Transverse colon (tissue), 4 donors: ENCODE measurements at regions not wholly inside any gene's neighbourhood (a gene's known extent, or its start where the extent isn't known, plus 50 kb on each side); places are given as distances from the start of the nearest gene placed in this dataset.

Experiments used
- DNase-seq: peaks from one replicate; pipeline ENCODE4 v3.0.0-alpha.2; 2019
- H3K27ac ChIP-seq, 4 donors: fragments of 200-600 bp; sonication (generic); 2 replicates each; pipeline ENCODE4 v1.5.1; 2016 to 2018; ENCODE audit warnings: inconsistent platforms in 4 of 4
- H3K27me3 ChIP-seq: fragments of 200-600 bp; sonication (generic); 2 replicates; pipeline ENCODE4 v1.5.1; 2017; ENCODE audit warnings: inconsistent platforms
- H3K36me3 ChIP-seq, 4 donors: fragments of 200-600 bp; sonication (generic); 2 replicates each; pipeline ENCODE4 v1.5.1; 2017 to 2019; ENCODE audit warnings: inconsistent platforms in 4 of 4
- H3K4me1 ChIP-seq, 4 donors: fragments of 200-600 bp; sonication (generic); 2 replicates each; pipeline ENCODE4 v1.5.1; 2017 to 2020; ENCODE audit warnings: inconsistent platforms in 4 of 4
- H3K4me3 ChIP-seq, 4 donors: fragments of 200-600 bp; sonication (generic); 1 replicate in 1 of 4; 2 replicates in 3 of 4; pipeline versions ENCODE4 v1.5.1 to v1.6.1; 2017 to 2019; ENCODE audit warnings: inconsistent platforms in 4 of 4
- H3K9me3 ChIP-seq, 2 donors: fragments of 200-600 bp; sonication (generic); 2 replicates each; pipeline ENCODE4 v1.5.1; 2017 to 2019; ENCODE audit warnings: inconsistent platforms in 2 of 2
- EP300 ChIP-seq: sonication (generic); formaldehyde crosslinking; IDR thresholded peaks from one replicate; pipeline ENCODE4 v1.6.1; 2017; ENCODE audit warnings: antibody characterized with exemption, low read depth
- POLR2A ChIP-seq: fragments of 450-650 bp; IDR thresholded peaks from one replicate; pipeline ENCODE4 v1.6.1; 2016; ENCODE audit warnings: antibody characterized with exemption, mild to moderate bottlenecking, moderate library complexity
- POLR2AphosphoS5 ChIP-seq, 3 donors: sonication (generic); formaldehyde crosslinking; IDR thresholded peaks; one replicate each; pipeline ENCODE4 v1.6.1; 2016; ENCODE audit warnings: antibody characterized with exemption in 3 of 3
- WGBS, 2 donors: methylation state at CpG; one replicate each; pipeline ENCODE4 v1.1.5; 2018; ENCODE audit warnings: low coverage in 1 of 2; 5-methylcytosine and 5-hydroxymethylcytosine counted together
- in situ Hi-C, 4 donors: fragments of 200-750 bp; cut with MboI; loops; one replicate each; pipeline versions ENCODE4 v1.15.0 to v1.15.1; 2017; ENCODE audit warnings: low sequenced_read_pairs in 3 of 4, low pct_ligation_motif_present in 1 of 4, low pct_unique_long_range_greater_than_20kb in 1 of 4
- intact Hi-C: fragments of 100-400 bp; cut with DNase I; formaldehyde crosslinking; loops from one replicate; pipeline ENCODE4 v1.15.1; 2023; ENCODE audit warnings: low total_unique reads
- TF ChIP-seq, protein P1 (sequence below), 5 experiments: fragments of 200-600 bp in 3 of 5; fragments of 450-650 bp in 2 of 5; sonication (generic) in 3 of 5; IDR thresholded peaks; 1 replicate in 2 of 5; 2 replicates in 3 of 5; pipeline ENCODE4 v1.5.1; 2016 to 2017; ENCODE audit warnings: antibody characterized with exemption in 5 of 5, inconsistent platforms in 3 of 5, mild to moderate bottlenecking in 2 of 5, moderate library complexity in 1 of 5

DNA sequence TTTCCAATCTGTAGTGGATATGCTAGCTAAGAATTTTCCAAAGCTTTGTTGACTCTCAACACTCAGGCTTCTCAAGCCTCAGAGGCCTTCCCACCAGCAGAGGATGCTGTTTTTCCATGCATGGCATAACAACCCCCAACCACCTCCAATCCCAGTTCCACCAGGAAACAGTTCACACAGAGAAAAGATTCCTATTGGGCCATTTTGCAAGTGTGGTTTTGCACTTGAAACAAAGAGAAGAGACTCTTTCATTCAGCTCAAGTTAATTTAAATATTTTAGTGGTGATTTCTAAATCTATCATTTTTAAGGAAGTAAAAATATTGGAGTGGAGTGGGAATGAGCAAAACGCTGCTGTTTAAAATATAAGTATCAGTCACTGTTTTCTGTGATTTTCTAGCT is 105.6 kb upstream of the COL1A2 start:
- 30 to 42% methylated on average over 1 of the region's 1 CpG for WGBS, 2 donors
- TF ChIP-seq, protein P1, sequence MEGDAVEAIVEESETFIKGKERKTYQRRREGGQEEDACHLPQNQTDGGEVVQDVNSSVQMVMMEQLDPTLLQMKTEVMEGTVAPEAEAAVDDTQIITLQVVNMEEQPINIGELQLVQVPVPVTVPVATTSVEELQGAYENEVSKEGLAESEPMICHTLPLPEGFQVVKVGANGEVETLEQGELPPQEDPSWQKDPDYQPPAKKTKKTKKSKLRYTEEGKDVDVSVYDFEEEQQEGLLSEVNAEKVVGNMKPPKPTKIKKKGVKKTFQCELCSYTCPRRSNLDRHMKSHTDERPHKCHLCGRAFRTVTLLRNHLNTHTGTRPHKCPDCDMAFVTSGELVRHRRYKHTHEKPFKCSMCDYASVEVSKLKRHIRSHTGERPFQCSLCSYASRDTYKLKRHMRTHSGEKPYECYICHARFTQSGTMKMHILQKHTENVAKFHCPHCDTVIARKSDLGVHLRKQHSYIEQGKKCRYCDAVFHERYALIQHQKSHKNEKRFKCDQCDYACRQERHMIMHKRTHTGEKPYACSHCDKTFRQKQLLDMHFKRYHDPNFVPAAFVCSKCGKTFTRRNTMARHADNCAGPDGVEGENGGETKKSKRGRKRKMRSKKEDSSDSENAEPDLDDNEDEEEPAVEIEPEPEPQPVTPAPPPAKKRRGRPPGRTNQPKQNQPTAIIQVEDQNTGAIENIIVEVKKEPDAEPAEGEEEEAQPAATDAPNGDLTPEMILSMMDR (IDR thresholded peaks at IDR 0.05) = peak; percentile 65 to 75 (median 66)
- TF ChIP-seq POLR2AphosphoS5 (IDR thresholded peaks at IDR 0.05) = no peak
- TF ChIP-seq POLR2A = no peak
- Histone ChIP-seq H3K27me3 (no peaks in the 10 kb centered on the region), H3K9me3 (no peaks in the 10 kb centered on the region), H3K4me1 (no peaks in the 10 kb centered on the region), H3K36me3 (no peaks in the 10 kb centered on the region), H3K27ac (no peak overlapping the region), H3K4me3 (no peak overlapping the region)
- DNase-seq = peak; percentile 48
- intact Hi-C loops = loop anchor here (2.0 kb wide), 1 partner anchor 148 kb away; no protein-coding TSS in a partner anchor
- in situ Hi-C loops = no loop called here

DNA sequence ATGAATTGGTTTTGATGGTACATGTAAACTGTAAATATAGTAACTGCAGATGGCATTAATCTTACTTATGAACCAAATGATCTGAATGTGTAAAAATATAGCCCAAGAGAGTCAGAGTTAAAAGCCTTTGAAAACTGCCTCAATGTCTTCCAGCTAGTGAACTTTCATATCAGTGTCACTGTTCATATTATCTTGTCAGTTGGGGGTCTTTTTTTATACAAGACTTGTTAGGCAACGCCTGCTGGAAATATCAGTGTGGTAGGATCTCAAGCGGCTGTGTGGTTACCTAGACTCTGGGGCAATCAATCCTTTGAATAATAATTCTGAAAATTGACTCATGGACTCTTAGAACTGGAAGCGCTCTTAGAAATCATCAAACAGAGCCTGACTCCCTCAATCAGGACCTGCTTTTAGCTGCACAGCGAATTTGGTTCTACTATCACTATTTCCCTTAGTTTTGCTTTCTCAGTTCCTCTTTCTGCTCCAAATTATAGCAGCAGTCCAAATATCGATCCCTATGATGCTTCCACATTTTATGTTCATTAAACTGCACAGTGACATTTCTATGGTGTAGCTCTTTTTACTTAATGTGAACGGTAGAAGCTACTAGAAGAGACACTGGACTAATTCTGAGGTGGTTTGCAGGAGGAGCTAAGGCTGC is 100.1 kb upstream of the COL1A2 start:
- Histone ChIP-seq H3K9me3 (no peaks in the 10 kb centered on the region), H3K36me3 (no peaks in the 10 kb centered on the region), H3K27me3 (no peaks in the 10 kb centered on the region), H3K4me3 (no peak overlapping the region), H3K4me1 (peaks cover 0 to 22% (median 6%) of the 10 kb centered on the region in 4 donors), H3K27ac (no peak overlapping the region)
- intact Hi-C loops (loop anchor here (5.0 kb wide), 1 partner anchor 363 kb away; the partner anchor contains the start of gene SGCE), in situ Hi-C loops (loop anchor here in 3 of 4 donors (10.0 kb wide), 1 partner anchor 100 kb away; the partner anchor contains the start of gene COL1A2 (in 3 of the 3))
- DNase-seq = no peak
- TF ChIP-seq EP300 (no peak), POLR2AphosphoS5 (IDR thresholded peaks at IDR 0.05) (no peak), POLR2A (no peak)
- TF ChIP-seq, protein P1 (IDR thresholded peaks at IDR 0.05) = no peak
- WGBS, 2 donors = 73 to 78% methylated on average over 5 to 6 of the region's 6 CpGs

DNA sequence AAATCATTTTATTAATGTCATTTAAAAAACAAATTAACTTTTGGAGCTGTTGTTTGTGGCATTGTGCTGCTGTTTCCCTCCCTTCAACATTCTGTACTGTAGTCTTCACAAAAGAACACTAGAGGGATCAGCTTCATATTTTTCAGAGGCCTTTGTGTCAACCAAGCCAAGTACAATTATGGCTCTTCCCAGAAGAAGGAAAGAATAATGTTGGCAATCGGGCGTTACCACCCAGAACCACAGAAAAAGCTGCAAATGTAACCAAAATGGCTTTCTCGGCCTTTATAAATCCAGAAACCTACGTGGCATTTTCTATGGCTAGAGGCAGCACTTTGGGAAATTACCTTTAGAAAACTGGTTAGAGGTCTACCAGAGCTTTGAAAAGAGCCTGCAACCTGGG is 98.8 kb upstream of the COL1A2 start:
- Histone ChIP-seq H3K36me3 (no peaks in the 10 kb centered on the region), H3K27ac (peak overlapping the region; percentile 75 to 86 (median 79)), H3K4me3 (no peak overlapping the region), H3K4me1 (peaks cover 0 to 28% (median 10%) of the 10 kb centered on the region in 4 donors), H3K9me3 (no peaks in the 10 kb centered on the region), H3K27me3 (no peaks in the 10 kb centered on the region)
- in situ Hi-C loops (loop anchor here in 3 of 4 donors (10.0 kb wide), 1 partner anchor 99 kb away; the partner anchor contains the start of gene COL1A2 (in 3 of the 3)), intact Hi-C loops (loop anchor here (1.0 to 5.0 kb wide), 2 partner anchors 99 to 361 kb away; partner anchors contain the start of gene SGCE)
- no peak for TF ChIP-seq EP300
- peak in 2 of 3 donors; percentile 30 to 36 for TF ChIP-seq POLR2AphosphoS5 (IDR thresholded peaks at IDR 0.05)
- TF ChIP-seq, protein P1 (IDR thresholded peaks at IDR 0.05) = peak; percentile 32 to 59 (median 41)
- TF ChIP-seq POLR2A = no peak
- 25 to 37% methylated on average over 4 of the region's 4 CpGs for WGBS, 2 donors
- DNase-seq = no peak

DNA sequence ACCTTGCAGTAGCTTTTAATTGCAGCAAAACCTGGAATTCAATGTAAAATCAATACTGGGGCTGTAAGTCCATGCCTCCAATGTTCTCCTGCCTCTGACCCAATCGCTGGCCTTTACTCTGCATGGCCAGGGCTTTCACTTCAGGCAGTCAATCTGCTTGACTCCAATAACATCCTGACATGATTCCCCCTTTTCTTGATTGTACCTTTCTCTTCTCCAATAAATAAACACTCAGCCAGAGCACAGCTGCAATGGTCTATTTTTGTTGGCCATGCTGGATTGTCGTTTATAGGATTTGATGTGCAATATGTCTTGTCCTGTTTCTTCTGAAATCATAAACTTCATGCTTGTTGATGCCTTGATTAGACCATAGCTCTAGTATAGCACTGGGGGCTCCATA is 97.8 kb upstream of the COL1A2 start:
- H3K27ac ChIP-seq = peak overlapping the region; percentile 75 to 86 (median 79)
- intact Hi-C loops = loop anchor here (1.0 to 5.0 kb wide), 2 partner anchors 98 to 360 kb away; partner anchors contain the start of gene SGCE
- in situ Hi-C loops = loop anchor here in 3 of 4 donors (10.0 kb wide), 1 partner anchor 98 kb away; the partner anchor contains the start of gene COL1A2 (in 3 of the 3)

More for the DNA sequence above, 97.8 kb upstream of the COL1A2 start:
- no peak for DNase-seq
- TF ChIP-seq POLR2AphosphoS5 (IDR thresholded peaks at IDR 0.05) (no peak), POLR2A (no peak), EP300 (no peak)
- TF ChIP-seq, protein P1 (IDR thresholded peaks at IDR 0.05) = no peak
- Histone ChIP-seq H3K27me3 (no peaks in the 10 kb centered on the region), H3K9me3 (no peaks in the 10 kb centered on the region), H3K4me3 (no peak overlapping the region), H3K4me1 (peaks cover 0 to 32% (median 13%) of the 10 kb centered on the region in 4 donors), H3K36me3 (no peaks in the 10 kb centered on the region)
- WGBS, 2 donors = 38 to 60% methylated on average over 1 to 2 of the region's 2 CpGs
